Activated B cell treated with CpG ODN at 0.5 μM for 24 hours (primary cell): ENCODE measurements at regions not wholly inside any gene's neighbourhood (a gene's known extent, or its start where the extent isn't known, plus 50 kb on each side); places are given as distances from the start of the nearest gene placed in this dataset.
"Not testable (repeated sequence)": the region's sequence is repeated elsewhere in the genome, so short reads cannot be mapped to it uniquely, and the experiment has no call there.

Experiments
- ATAC-seq: fragments of 200-7000 bp; cut with Tn5 transposase; one replicate; pipeline ENCODE4 v1.10.0; 2021; ENCODE audit warnings: low read depth, mild to moderate bottlenecking, moderate library complexity
- CTCF ChIA-PET: fragments of 350-600 bp; sonication (Branson Sonifier 250); formaldehyde crosslinking; loops from one replicate; lab custom pipeline; 2021; ENCODE audit warnings: antibody characterized with exemption; lab: Charles Lee
- POLR2A ChIA-PET: fragments of 350-600 bp; sonication (Branson Sonifier 250); formaldehyde crosslinking; loops from one replicate; lab custom pipeline; 2021; ENCODE audit warnings: antibody characterized with exemption; lab: Charles Lee
- DNase-seq: peaks from one replicate; pipeline ENCODE4 v3.0.0; 2022
- H3K27ac Mint-ChIP-seq: one replicate; pipeline ENCODE4 v1.8.0; 2020; ENCODE audit warnings: mixed read lengths
- H3K27me3 Mint-ChIP-seq: one replicate; pipeline ENCODE4 v1.8.0; 2021; ENCODE audit warnings: mixed read lengths
- H3K36me3 Mint-ChIP-seq: one replicate; pipeline ENCODE4 v1.8.0; 2021; ENCODE audit warnings: low read depth, mixed read lengths
- H3K4me1 Mint-ChIP-seq: one replicate; pipeline ENCODE4 v1.8.0; 2021; ENCODE audit warnings: mixed read lengths
- H3K4me3 Mint-ChIP-seq: one replicate; pipeline ENCODE4 v1.8.0; 2020; ENCODE audit warnings: mild to moderate bottlenecking, mixed read lengths
- H3K9me3 Mint-ChIP-seq: one replicate; pipeline ENCODE4 v1.8.0; 2020; ENCODE audit warnings: mixed read lengths
- CTCF ChIP-seq: fragments of 200-600 bp; IDR thresholded peaks from one replicate; pipeline ENCODE4 v1.8.0; 2022; ENCODE audit warnings: antibody characterized with exemption, mild to moderate bottlenecking
- intact Hi-C: fragments of 100-400 bp; cut with micrococcal nuclease; formaldehyde crosslinking; loops from one replicate; pipeline ENCODE4 v1.15.1; 2024

- ATAC-seq (no peak), DNase-seq (no peak)
- intact Hi-C loops, result no loop called here
- Mint-ChIP-seq H3K27ac (no peak overlapping the region), H3K27me3 (no peaks in the 10 kb centered on the region), H3K4me1 (no peaks in the 10 kb centered on the region), H3K36me3 (no peaks in the 10 kb centered on the region), H3K4me3 (no peak overlapping the region), H3K9me3 (no peaks in the 10 kb centered on the region)
- ChIA-PET POLR2A (no interaction called here), CTCF (no interaction called here)
- TF ChIP-seq CTCF, result no peak
Observed at GRCh38 chr2:53314718-53315117, 452.9 kb upstream of the CHAC2 start.

- H3K27me3 Mint-ChIP-seq, POLR2A ChIA-PET, DNase-seq, H3K27ac Mint-ChIP-seq, CTCF ChIA-PET, H3K4me3 Mint-ChIP-seq, H3K9me3 Mint-ChIP-seq, intact Hi-C loops, H3K4me1 Mint-ChIP-seq, H3K36me3 Mint-ChIP-seq, ATAC-seq: not testable (repeated sequence)
Observed at GRCh38 chr2:53313644-53314043, 454.0 kb upstream of the CHAC2 start.

DNA sequence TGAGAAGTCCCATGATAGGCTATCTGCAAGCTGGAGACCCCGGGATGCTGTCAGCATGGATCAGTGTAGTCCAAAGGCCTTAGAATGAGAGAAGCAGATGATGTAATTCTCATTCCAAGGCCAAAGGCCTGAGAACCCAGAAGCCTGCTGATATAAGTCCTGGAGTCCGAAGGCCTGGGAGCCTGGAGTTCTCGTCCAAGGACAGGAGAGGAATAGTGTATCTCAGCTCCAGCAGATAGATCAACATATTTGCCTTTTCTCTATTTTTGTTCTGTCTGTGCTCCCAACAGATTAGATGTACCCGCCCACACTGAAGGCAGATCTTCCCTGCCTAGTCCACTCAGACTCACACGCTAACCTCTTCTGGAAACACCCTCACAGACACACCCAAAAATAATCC lies 454.9 kb upstream of the CHAC2 start:
- no peaks in the 10 kb centered on the region for H3K4me1 Mint-ChIP-seq
- no peak overlapping the region for H3K27ac Mint-ChIP-seq
- ChIA-PET POLR2A (no interaction called here), CTCF (no interaction called here)
- no peaks in the 10 kb centered on the region for H3K36me3 Mint-ChIP-seq
- intact Hi-C loops, result no loop called here
- H3K9me3 Mint-ChIP-seq, result peaks cover 4% of the 10 kb centered on the region
- TF ChIP-seq CTCF, result no peak
- H3K4me3 Mint-ChIP-seq, result no peak overlapping the region
- H3K27me3 Mint-ChIP-seq, result no peaks in the 10 kb centered on the region
- DNase-seq, result no peak
- ATAC-seq, result no peak

GRCh38 chr2:53312181-53312580 lies 455.4 kb upstream of the CHAC2 start:
- no peak overlapping the region for H3K4me3 Mint-ChIP-seq
- H3K9me3 Mint-ChIP-seq, result peaks cover 4% of the 10 kb centered on the region

GRCh38 chr2:53303012-53303578 lies 464.5 kb upstream of the CHAC2 start:
- ChIA-PET CTCF (no interaction called here), POLR2A (no interaction called here)
- no peaks in the 10 kb centered on the region for H3K4me1 Mint-ChIP-seq
- no peak overlapping the region for H3K27ac Mint-ChIP-seq
- no peak for ATAC-seq
- TF ChIP-seq CTCF, result no peak
- intact Hi-C loops, result no loop called here
- no peak for DNase-seq
- H3K36me3 Mint-ChIP-seq, result no peaks in the 10 kb centered on the region
- no peaks in the 10 kb centered on the region for H3K9me3 Mint-ChIP-seq
- no peak overlapping the region for H3K4me3 Mint-ChIP-seq
- H3K27me3 Mint-ChIP-seq, result no peaks in the 10 kb centered on the region

More at GRCh38 chr2:53312181-53312580, 455.4 kb upstream of the CHAC2 start:
- ChIA-PET POLR2A (no interaction called here), CTCF (no interaction called here)
- Mint-ChIP-seq H3K27me3 (no peaks in the 10 kb centered on the region), H3K27ac (no peak overlapping the region), H3K36me3 (no peaks in the 10 kb centered on the region), H3K4me1 (no peaks in the 10 kb centered on the region)
- intact Hi-C loops, result no loop called here
- no peak for ATAC-seq
- DNase-seq, result no peak
- no peak for TF ChIP-seq CTCF

- DNase-seq (no peak), ATAC-seq (no peak)
- no peaks in the 10 kb centered on the region for H3K9me3 Mint-ChIP-seq
- H3K36me3 Mint-ChIP-seq, result no peaks in the 10 kb centered on the region
- H3K4me1 Mint-ChIP-seq, result no peaks in the 10 kb centered on the region
- H3K27me3 Mint-ChIP-seq, result no peaks in the 10 kb centered on the region
- no peak overlapping the region for H3K4me3 Mint-ChIP-seq
- intact Hi-C loops, result no loop called here
- ChIA-PET CTCF (no interaction called here), POLR2A (no interaction called here)
- TF ChIP-seq CTCF, result no peak
- no peak overlapping the region for H3K27ac Mint-ChIP-seq
Observed at GRCh38 chr2:53302455-53302854, 465.1 kb upstream of the CHAC2 start.
